ENCODE measurements at regions not wholly inside any gene's neighbourhood (a gene's known extent, or its start where the extent isn't known, plus 50 kb on each side); places are given as distances from the start of the nearest gene placed in this dataset.

DNA sequence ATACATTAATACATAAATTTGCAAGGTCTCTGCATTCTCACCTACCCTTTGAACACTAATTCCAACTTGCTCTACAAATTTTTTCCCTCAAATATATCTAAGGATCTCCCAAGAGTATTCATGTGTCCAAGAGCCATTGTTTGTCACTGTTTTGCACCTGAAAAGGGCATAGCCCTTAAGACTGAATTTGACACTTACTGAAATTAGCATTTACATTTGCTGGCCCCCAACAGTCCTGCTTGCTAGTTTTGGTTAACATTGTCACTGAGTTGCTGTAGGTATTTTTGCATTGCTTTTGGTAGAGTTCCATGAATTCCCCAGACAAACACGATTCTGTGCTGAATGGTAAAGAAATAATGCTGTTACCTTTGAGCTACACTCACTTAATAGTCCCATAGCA, 57.3 kb downstream of the KCNA4 start:
- no peak for DNase-seq (ENCODE audit: low spot score)

GRCh38 chr11:29957431-29957830, 59.4 kb downstream of the KCNA4 start:
- peak; percentile 44 for DNase-seq (ENCODE audit: low spot score)

- no peak for DNase-seq (ENCODE audit: low spot score)
Observed at GRCh38 chr11:29956076-29956556, 60.7 kb downstream of the KCNA4 start.

DNA sequence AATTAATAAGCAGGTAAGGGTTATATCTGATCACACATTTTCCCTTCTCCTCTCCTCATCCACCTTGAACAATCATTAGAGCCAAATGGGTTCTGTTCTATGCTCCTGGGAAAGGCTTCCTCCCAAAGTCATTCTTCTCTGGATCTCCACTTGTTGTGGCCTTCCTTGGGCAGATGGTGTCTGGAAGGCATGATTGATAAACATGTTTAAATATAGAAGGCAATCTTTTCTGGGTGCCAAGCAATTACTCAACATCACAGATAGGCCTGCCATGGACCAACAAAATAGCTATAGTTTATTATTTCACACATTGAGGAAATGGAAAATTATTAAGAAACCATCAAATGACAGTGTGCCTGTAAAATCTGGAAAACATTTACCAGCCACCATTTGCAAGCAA, 73.5 kb downstream of the KCNA4 start:
- DNase-seq (ENCODE audit: low spot score), result no peak

DNA sequence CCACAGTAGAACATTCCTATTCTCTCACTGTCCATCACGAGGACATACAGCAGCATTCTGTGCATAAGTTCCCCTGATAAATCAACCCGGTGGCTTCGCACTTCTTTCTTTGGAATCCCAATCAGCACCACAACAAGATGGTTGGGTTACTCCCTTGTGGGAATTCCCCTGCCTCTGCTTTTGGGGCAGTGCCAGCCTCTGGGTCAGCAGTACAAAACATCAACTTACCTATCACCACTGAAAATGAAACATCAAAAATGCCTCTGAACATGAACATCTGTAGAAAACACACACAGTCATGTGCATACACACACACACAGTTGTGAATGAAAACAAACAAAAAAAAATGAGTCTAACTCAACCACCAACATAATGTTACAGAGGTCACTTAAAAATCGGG, 79.3 kb downstream of the KCNA4 start:
- DNase-seq (ENCODE audit: low spot score), result peak; percentile 7

DNA sequence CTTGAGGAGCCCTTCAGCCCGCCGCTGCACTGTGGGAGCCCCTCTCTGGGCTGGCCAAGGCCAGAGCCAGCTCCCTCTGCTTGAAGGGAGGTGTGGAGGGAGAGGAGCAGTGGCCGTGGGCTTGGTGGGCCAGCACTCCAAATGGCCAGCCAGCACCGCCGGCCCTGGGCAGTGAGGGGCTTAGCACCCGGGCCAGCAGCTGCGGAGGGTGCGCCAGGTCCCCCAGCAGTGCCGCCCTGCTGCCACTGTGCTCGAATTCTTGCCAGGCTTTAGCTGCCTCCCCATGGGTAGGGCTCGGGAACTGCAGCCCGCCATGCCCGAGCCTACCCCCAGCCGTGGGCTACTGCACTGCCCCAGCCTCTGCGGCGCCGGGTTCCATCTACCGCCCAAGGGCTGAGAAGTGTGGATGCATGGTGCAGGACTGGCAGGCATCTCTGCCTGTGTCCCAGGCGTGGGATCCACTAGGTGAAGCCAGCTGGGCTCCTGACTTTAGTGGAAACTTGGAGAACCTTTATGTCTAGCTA, 82.7 kb downstream of the KCNA4 start:
- DNase-seq (ENCODE audit: low spot score), result no peak

GRCh38 chr11:29916040-29916439, 100.8 kb downstream of the KCNA4 start:
- DNase-seq (ENCODE audit: low spot score), result no peak

DNA sequence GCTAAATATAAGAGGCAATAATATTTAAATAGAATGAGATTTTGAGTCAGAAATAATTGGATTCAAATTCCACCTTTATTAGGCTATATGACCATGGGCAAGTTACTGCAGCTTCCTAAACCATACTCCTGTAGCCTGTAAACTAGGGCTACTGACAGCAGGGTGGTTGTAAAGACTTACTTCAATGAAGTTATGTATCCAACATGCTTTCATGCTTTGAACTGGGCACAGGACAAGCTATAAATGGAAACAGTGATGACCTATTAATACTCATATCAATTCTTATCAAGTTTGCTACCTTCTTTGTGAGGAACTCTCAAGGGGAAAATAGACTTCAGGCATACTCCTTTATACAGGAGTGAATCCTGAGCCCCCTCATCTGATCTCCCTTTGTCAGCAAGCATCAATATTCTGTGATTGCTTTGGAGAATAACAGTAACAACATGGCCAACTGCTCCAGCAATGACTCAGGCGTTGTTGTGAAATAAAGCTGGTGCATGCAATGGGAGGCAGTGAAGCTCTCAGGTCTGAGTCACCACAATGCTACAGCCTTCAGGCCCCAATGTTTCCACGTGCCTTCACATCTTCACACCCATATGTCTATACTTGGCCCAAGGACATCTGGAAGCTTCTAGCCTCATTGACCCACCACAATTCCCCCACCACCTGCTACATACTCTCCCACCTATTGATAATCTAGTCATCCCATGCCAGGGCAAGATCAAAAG, 102.5 kb downstream of the KCNA4 start:
- peak; percentile 15 for DNase-seq (ENCODE audit: low spot score)

DNA sequence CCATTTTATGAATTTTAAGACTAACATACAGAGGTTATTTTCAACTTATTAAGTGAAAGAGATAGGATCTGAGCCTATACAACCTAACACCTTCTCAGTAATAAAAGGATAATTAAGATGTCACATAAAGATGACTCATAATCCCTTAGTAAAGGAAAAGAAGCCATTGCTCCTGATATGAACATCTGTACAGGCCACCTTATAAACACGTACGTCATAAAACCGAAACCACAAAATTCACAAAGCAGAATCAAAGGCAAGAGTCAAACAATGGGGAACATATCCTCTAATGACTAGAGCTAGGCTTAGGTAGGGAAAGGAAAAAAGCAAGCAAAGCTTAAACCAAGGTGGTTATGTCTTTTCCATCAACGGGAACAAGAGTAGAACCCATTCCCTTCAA, 103.5 kb downstream of the KCNA4 start:
- DNase-seq (ENCODE audit: low spot score), result no peak

DNA sequence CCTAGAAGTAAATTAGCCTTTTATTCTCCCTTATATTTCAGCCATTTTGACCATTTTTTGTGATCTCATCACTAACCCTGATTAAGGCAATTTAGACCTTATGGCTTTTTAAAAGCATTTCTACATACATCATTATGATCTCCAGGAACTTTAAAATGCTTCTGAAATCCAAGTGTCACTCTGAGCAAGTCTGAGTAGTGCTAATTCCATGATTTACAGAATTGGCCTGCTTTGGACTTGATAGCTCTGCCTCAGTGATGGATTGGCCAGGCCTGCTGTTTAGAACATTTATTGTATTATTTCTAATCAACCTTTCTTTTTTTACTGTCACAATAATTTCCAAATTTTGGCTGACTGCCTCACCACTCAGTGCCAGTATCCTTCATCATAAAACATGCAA, 116.4 kb downstream of the KCNA4 start:
- no peak for DNase-seq (ENCODE audit: low spot score)

DNA sequence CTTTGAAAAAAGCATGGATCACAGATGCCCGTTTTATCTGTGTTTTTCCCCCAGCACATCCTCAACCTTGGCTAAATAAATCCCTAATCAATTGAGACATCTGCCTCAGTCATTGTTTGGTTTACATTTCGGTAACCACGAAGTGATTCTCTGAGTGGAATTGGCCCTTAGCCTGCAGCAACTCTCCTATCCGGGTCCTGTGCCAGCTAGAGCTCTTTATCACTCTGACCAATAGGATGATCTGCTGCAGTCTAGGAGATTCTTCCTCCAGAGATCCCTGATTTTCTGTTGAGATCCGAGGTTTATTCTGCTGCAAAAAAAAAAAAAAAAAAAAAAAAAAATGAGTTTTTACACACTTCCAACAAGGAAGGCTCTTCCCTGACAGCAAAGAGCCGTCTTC, 137.3 kb downstream of the KCNA4 start:
- no peak for DNase-seq (ENCODE audit: low spot score)

DNA sequence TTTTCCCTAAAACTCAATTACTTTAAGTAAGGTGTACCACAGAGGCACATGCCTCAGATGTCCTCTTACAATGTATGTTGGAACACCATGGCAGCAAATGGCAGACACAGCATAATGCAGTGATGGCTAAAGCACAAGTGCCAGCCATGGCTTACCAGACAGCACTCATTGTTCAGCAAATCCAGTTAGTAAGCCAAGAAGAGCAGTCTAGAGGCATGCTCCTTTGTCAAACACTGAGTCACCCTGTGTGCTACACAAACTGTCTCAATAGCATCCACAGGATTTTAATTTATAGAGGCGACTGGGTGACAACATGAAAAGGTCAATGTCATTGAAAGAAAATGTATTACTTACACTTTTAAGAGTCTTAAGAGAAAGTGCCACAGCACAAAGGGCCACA, 140.6 kb downstream of the KCNA4 start:
- DNase-seq (ENCODE audit: low spot score), result no peak

- no peak for DNase-seq (ENCODE audit: low spot score)
Observed at GRCh38 chr11:29847219-29847618, 169.6 kb downstream of the KCNA4 start.

- no peak for DNase-seq (ENCODE audit: low spot score)
Observed at GRCh38 chr11:29844701-29845379, 172.0 kb downstream of the KCNA4 start.

DNA sequence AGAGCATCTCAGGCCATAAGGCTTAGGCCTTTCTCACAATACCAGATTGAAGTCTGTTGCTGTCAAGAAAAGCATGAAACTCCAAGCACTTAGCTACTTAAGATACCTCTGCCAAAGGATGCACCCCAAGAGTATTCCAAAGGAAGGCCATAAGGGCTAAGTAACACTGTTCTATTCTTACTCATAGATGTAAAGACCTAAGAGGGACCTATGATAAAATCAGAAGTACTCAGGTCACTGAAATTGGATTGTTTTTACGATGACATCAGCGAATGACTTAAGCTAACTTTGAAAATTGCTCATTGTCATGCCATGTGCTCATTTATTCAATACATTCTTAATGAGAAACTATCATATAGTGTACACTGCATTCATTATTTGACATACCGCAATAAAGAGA, 172.8 kb downstream of the KCNA4 start:
- no peak for DNase-seq (ENCODE audit: low spot score)

GRCh38 chr11:29842061-29842460, 174.8 kb downstream of the KCNA4 start:
- DNase-seq (ENCODE audit: low spot score), result no peak

GRCh38 chr11:29826878-29827277, 190.0 kb downstream of the KCNA4 start:
- no peak for DNase-seq (ENCODE audit: low spot score)

GRCh38 chr11:29816359-29816758, 200.5 kb downstream of the KCNA4 start:
- no peak for DNase-seq (ENCODE audit: low spot score)

GRCh38 chr11:29809121-29809520, 207.7 kb downstream of the KCNA4 start:
- DNase-seq (ENCODE audit: low spot score), result no peak

DNA sequence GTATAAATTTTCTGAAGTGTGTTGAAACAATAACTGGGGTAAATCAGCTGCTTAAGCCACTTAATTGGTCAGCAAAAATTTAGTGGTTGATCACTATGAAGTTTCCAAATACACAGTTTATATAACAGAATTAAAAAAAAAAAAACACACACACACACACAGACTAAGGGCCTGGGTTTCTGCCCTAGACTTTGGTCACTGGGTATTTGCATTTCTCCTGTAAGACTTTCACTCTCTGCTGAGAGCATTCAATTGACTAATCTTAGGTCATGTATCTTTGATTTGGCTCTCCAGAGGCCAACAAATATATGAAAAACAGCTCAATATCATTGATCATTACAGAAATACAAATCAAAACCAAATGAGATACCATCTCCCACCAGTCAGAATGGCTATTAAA, 214.3 kb downstream of the KCNA4 start:
- no peak for DNase-seq (ENCODE audit: low spot score)

- DNase-seq (ENCODE audit: low spot score), result no peak
Observed at GRCh38 chr11:29801561-29801960, 215.3 kb downstream of the KCNA4 start.

- DNase-seq (ENCODE audit: low spot score), result no peak
Observed at GRCh38 chr11:29786092-29786491, 230.7 kb downstream of the KCNA4 start.

GRCh38 chr11:29783506-29783905, 233.3 kb downstream of the KCNA4 start:
- peak; percentile 58 for DNase-seq (ENCODE audit: low spot score)

GRCh38 chr11:29782447-29782846, 234.4 kb downstream of the KCNA4 start:
- peak; percentile 88 for DNase-seq (ENCODE audit: low spot score)

Measured in COLO829 (cell line).